Neuronal stem cell (in vitro differentiated cells): ENCODE measurements at regions not wholly inside any gene's neighbourhood (a gene's known extent, or its start where the extent isn't known, plus 50 kb on each side); places are given as distances from the start of the nearest gene placed in this dataset.
A peak's percentile ranks its signal among the peaks of the same experiment; 100 is the strongest.

Experiments used
- DNase-seq: peaks from one replicate; pipeline ENCODE4 v3.0.0-alpha.2; 2013; ENCODE audit warnings: low spot score
- H2AFZ ChIP-seq: one replicate; pipeline ENCODE4 v1.6.1; 2013; ENCODE audit warnings: mild to moderate bottlenecking, low read length, inconsistent platforms
- H2AK5ac ChIP-seq: 2 replicates; pipeline ENCODE4 v1.6.1; 2013; ENCODE audit warnings: low read depth, mild to moderate bottlenecking, inconsistent platforms, low read length, moderate library complexity, mixed read lengths
- H2BK120ac ChIP-seq: 2 replicates; pipeline ENCODE4 v1.6.1; 2013; ENCODE audit warnings: low read depth, mild to moderate bottlenecking, inconsistent platforms, low read length, moderate library complexity, mixed read lengths
- H2BK12ac ChIP-seq: one replicate; pipeline ENCODE4 v1.6.1; 2013; ENCODE audit warnings: low read length, inconsistent platforms
- H2BK15ac ChIP-seq: 2 replicates; pipeline ENCODE4 v1.6.1; 2013; ENCODE audit warnings: mild to moderate bottlenecking, low read length, inconsistent platforms, mixed read lengths
- H2BK5ac ChIP-seq: one replicate; pipeline ENCODE4 v1.6.1; 2013; ENCODE audit warnings: inconsistent platforms, mild to moderate bottlenecking, low read length, moderate library complexity
- H3K14ac ChIP-seq: one replicate; pipeline ENCODE4 v1.6.1; 2013; ENCODE audit warnings: low read length, inconsistent platforms
- H3K18ac ChIP-seq: 2 replicates; pipeline ENCODE4 v1.6.1; 2013; ENCODE audit warnings: low read length, inconsistent platforms
- H3K23ac ChIP-seq: 2 replicates; pipeline ENCODE4 v1.6.1; 2013; ENCODE audit warnings: low read depth, mild to moderate bottlenecking, mixed read lengths, low read length, inconsistent platforms; ENCODE audit not compliant: poor library complexity
- H3K27ac ChIP-seq: replicated peaks from 3 replicates; pipeline ENCODE4 v1.5.1; 2013; ENCODE audit warnings: low read length, inconsistent platforms
- H3K27me3 ChIP-seq, 3 experiments: 2 replicates each; pipeline ENCODE4 v1.6.1; 2013; ENCODE audit warnings: low read length in 3 of 3, mild to moderate bottlenecking in 2 of 3, inconsistent platforms in 1 of 3, low read depth in 1 of 3, mixed read lengths in 1 of 3, moderate library complexity in 1 of 3; ENCODE audit not compliant: control insufficient read depth in 3 of 3, insufficient read depth in 3 of 3
- H3K36me3 ChIP-seq, 2 donors: replicated peaks in 1 of 2; 2 replicates each; pipeline ENCODE4 v1.6.1; 2013; ENCODE audit warnings: low read length in 2 of 2; ENCODE audit not compliant: control insufficient read depth in 2 of 2, insufficient read depth in 2 of 2
- H3K4ac ChIP-seq: 2 replicates; pipeline ENCODE4 v1.6.1; 2013; ENCODE audit warnings: inconsistent platforms, mild to moderate bottlenecking, low read length, moderate library complexity
- H3K4me1 ChIP-seq, 2 donors: 1 replicate in 1 of 2; 2 replicates in 1 of 2; pipeline ENCODE4 v1.6.1; 2013; ENCODE audit warnings: low read length in 2 of 2, low read depth in 1 of 2; ENCODE audit not compliant: control insufficient read depth in 2 of 2, insufficient read depth in 1 of 2
- H3K4me2 ChIP-seq: one replicate; pipeline ENCODE4 v1.6.1; 2013; ENCODE audit warnings: mild to moderate bottlenecking, low read length, inconsistent platforms; ENCODE audit not compliant: insufficient read depth, poor library complexity, severe bottlenecking
- H3K4me3 ChIP-seq, 2 donors: 2 replicates each; pipeline ENCODE4 v1.5.1; 2013; ENCODE audit warnings: low read length in 2 of 2, mild to moderate bottlenecking in 2 of 2, inconsistent platforms in 1 of 2, moderate library complexity in 1 of 2
- H3K79me1 ChIP-seq: one replicate; pipeline ENCODE4 v1.6.1; 2013; ENCODE audit warnings: low read depth, mild to moderate bottlenecking, inconsistent platforms, low read length, moderate library complexity
- H3K9ac ChIP-seq: one replicate; pipeline ENCODE4 v1.6.1; 2013; ENCODE audit warnings: mild to moderate bottlenecking, low read depth, low read length, inconsistent platforms; ENCODE audit not compliant: poor library complexity
- H3K9me3 ChIP-seq, 2 donors: replicated peaks in 1 of 2; 2 replicates each; pipeline versions ENCODE3 to v1.6.1; 2013; ENCODE audit warnings: low read length in 2 of 2, mild to moderate bottlenecking in 2 of 2, inconsistent platforms in 1 of 2, low read depth in 1 of 2, mixed read lengths in 1 of 2, moderate library complexity in 1 of 2; ENCODE audit not compliant: control insufficient read depth in 2 of 2, insufficient read depth in 1 of 2
- H4K8ac ChIP-seq: one replicate; pipeline ENCODE4 v1.6.1; 2013; ENCODE audit warnings: low read depth, mild to moderate bottlenecking, inconsistent platforms, low read length, moderate library complexity
- H4K91ac ChIP-seq: one replicate; pipeline ENCODE4 v1.6.1; 2013; ENCODE audit warnings: low read length, low read depth, mild to moderate bottlenecking, inconsistent platforms; ENCODE audit not compliant: poor library complexity
- WGBS, 2 donors: extraction: QIAGEN DNeasy Blood & Tissue Kit; methylation state at CpG; one replicate each; pipeline ENCODE4 v1.1.7; 2013; ENCODE audit warnings: missing lambda C conversion rate in 2 of 2, mixed read lengths in 1 of 2; ENCODE audit not compliant: insufficient read length in 2 of 2, insufficient replicate concordance in 1 of 2; ENCODE audit errors: extremely low coverage in 2 of 2; 5-methylcytosine and 5-hydroxymethylcytosine counted together

DNA sequence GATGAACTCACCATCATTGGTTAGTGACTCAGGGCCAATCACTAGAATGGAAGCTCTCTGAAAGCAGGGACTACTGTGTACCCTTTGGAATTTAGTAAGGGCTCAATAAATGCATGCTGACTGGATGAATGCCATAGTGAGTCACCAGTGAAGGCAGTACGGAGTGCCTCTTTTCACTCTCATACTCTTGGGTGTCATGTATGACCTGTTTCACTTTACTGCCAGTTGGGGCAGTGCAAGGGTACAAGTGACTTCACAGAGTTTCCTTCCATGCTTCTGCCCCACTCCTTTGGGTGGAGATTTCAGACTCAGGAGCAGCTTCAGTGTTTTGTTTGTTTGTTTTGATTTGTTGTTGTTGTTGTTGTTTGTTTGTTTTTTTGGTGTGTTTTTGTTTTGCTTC lies 57.7 kb downstream of the SOX3 start:
- no peak for DNase-seq
- H2BK12ac ChIP-seq = no peak overlapping the region
- no peaks in the 10 kb centered on the region for H3K4me1 ChIP-seq
- no peak overlapping the region for H3K4me2 ChIP-seq
- H3K4ac ChIP-seq = no peak overlapping the region
- H3K27me3 ChIP-seq = no peaks in the 10 kb centered on the region
- no CpG with 5 or more reads among the region's 1 CpG for WGBS, 2 donors
- H2AFZ ChIP-seq = no peak overlapping the region
- no peak overlapping the region for H4K8ac ChIP-seq
- H4K91ac ChIP-seq = no peak overlapping the region
- H2AK5ac ChIP-seq = no peak overlapping the region
- no peaks in the 10 kb centered on the region for H3K9me3 ChIP-seq
- no peak overlapping the region for H3K18ac ChIP-seq
- no peak overlapping the region for H3K23ac ChIP-seq
- no peak overlapping the region for H2BK120ac ChIP-seq
- H3K36me3 ChIP-seq = no peaks in the 10 kb centered on the region
- no peak overlapping the region for H3K27ac ChIP-seq
- no peak overlapping the region for H3K9ac ChIP-seq
- no peaks in the 10 kb centered on the region for H3K79me1 ChIP-seq
- H2BK15ac ChIP-seq = no peak overlapping the region
- H3K14ac ChIP-seq = no peak overlapping the region
- H2BK5ac ChIP-seq = no peak overlapping the region
- no peak overlapping the region for H3K4me3 ChIP-seq

DNA sequence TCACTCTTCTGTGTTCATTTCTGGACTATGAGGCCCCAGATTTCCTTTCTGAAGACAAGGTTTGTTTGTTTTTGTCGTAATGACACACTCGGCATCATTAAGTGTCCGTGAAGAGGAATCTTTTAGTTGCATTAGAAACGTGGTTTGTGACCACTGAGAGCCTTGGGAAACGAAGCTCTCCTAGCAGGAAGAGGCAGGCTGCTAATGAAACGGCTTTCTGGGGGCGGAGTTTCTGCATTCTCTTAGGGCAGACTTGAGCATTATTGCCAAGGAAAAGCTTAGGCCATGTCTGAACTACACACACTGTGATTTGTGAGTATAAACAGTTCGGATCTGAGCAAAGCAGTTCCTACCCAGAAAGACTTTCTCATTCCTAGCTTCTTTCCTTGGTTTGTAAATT lies 64.0 kb downstream of the SOX3 start:
- H2AFZ ChIP-seq = peak overlapping the region; percentile 71
- H3K9ac ChIP-seq = no peak overlapping the region
- no peak overlapping the region for H4K8ac ChIP-seq
- H3K27ac ChIP-seq = no peak overlapping the region
- no peaks in the 10 kb centered on the region for H3K36me3 ChIP-seq
- H2BK5ac ChIP-seq = no peak overlapping the region
- no peak overlapping the region for H3K4ac ChIP-seq
- H2BK12ac ChIP-seq = no peak overlapping the region
- H2BK120ac ChIP-seq = no peak overlapping the region
- WGBS, 2 donors = no CpG with 5 or more reads among the region's 8 CpGs
- no peak overlapping the region for H2AK5ac ChIP-seq
- H3K4me1 ChIP-seq = peaks cover 2 to 4% of the 10 kb centered on the region in 2 donors
- no peaks in the 10 kb centered on the region for H3K79me1 ChIP-seq
- no peak overlapping the region for H3K4me3 ChIP-seq
- H3K18ac ChIP-seq = no peak overlapping the region
- no peak overlapping the region for H3K4me2 ChIP-seq
- H4K91ac ChIP-seq = no peak overlapping the region
- no peak overlapping the region for H3K23ac ChIP-seq
- H3K14ac ChIP-seq = no peak overlapping the region
- no peaks in the 10 kb centered on the region for H3K27me3 ChIP-seq
- no peak overlapping the region for H2BK15ac ChIP-seq
- no peaks in the 10 kb centered on the region for H3K9me3 ChIP-seq
- DNase-seq = no peak

DNA sequence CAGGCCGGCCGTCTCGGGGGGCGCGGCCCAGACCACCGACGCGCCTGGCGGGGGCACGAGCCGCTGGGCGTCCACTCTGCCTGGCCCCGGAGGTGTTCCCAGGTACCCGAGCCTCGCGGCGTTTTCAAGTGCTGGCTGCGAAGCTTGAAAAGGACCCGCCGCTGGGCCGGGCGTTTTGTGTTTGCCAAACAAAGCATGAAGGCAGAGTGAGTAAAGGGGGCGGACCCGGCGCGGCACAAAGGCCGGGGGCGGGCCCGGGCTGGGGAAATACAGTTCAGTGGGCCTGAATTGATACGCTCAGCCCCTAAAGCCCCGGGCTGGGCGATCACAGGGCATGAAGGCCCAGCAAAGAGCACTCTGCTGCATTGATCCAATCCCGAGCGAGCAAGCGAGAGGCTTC lies 65.4 kb downstream of the SOX3 start:
- Histone ChIP-seq H2BK5ac (no peak overlapping the region), H3K4ac (no peak overlapping the region), H3K27me3 (no peaks in the 10 kb centered on the region), H3K4me1 (peaks cover 2 to 4% of the 10 kb centered on the region in 2 donors), H2BK12ac (no peak overlapping the region), H3K9ac (no peak overlapping the region), H4K91ac (no peak overlapping the region), H3K79me1 (no peaks in the 10 kb centered on the region), H3K9me3 (no peaks in the 10 kb centered on the region), H2AK5ac (no peak overlapping the region), H3K27ac (peak overlapping the region; percentile 39), H3K36me3 (no peaks in the 10 kb centered on the region), H2BK15ac (no peak overlapping the region), H2BK120ac (no peak overlapping the region), H3K23ac (no peak overlapping the region), H3K4me3 (peak overlapping the region in 1 of 2 donors; percentile 28), H3K14ac (no peak overlapping the region), H4K8ac (no peak overlapping the region), H3K18ac (peak overlapping the region; percentile 48), H2AFZ (peak overlapping the region; percentile 90), H3K4me2 (peak overlapping the region; percentile 43)
- WGBS, 2 donors = no CpG with 5 or more reads among the region's 35 CpGs
- peak; percentile 76 for DNase-seq

DNA sequence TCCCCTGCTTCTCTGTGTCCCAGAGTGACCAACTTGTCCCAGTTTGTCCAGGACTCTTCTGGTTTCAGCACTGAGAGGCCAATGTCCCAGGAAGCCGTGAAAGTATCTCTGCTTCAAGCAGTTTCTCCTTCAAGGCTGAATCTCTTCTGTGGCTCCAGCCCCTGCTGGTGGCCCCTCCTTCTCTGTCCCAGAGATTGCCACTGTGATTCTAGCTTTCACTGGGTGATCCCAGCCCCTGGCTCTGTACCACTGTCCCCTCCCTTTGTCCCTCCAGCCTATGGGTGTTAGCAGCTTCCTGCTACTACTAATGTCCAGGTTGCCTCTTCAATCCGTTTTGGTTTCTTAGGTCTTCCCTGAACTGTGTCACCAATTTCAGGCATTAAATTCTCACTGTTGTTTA lies 70.5 kb downstream of the SOX3 start:
- Histone ChIP-seq H4K91ac (no peak overlapping the region), H3K4me2 (no peak overlapping the region), H3K9me3 (no peaks in the 10 kb centered on the region), H2BK5ac (no peak overlapping the region), H3K4me1 (no peaks in the 10 kb centered on the region), H3K27me3 (peaks cover 0 to 3% (median 0%) of the 10 kb centered on the region in 3 experiments), H4K8ac (no peak overlapping the region), H3K36me3 (no peaks in the 10 kb centered on the region), H3K79me1 (no peaks in the 10 kb centered on the region), H3K18ac (no peak overlapping the region), H3K4me3 (no peak overlapping the region), H3K9ac (no peak overlapping the region), H2BK120ac (no peak overlapping the region), H3K27ac (no peak overlapping the region), H2AFZ (no peak overlapping the region), H2BK12ac (no peak overlapping the region), H2BK15ac (no peak overlapping the region), H3K14ac (no peak overlapping the region), H2AK5ac (no peak overlapping the region), H3K23ac (no peak overlapping the region), H3K4ac (no peak overlapping the region)
- no peak for DNase-seq
- no CpG with 5 or more reads among the region's 2 CpGs for WGBS, 2 donors
